ENCODE measurements at regions not wholly inside any gene's neighbourhood (a gene's known extent, or its start where the extent isn't known, plus 50 kb on each side); places are given as distances from the start of the nearest gene placed in this dataset.
"Not testable (repeated sequence)": the region's sequence is repeated elsewhere in the genome, so short reads cannot be mapped to it uniquely, and the experiment has no call there.

DNA sequence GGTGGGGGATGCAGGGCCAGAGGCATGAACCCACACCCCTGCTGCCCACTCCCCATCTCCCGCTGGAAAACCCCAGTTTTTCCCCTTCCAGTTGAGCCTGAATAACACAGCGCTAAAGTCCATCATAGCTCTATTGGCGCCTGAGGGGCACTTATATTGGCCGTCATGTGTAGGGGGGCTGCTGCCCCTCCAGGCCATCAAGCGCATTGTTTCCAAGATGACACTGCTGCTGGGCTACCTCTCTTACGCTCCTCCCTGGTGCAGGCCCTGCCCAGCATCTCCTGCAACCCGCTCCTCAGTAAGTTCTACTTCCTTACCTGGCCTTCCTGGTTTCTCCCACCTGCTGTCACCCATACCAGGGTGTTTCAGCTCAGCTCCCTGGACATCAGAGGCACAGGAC is 205.0 kb upstream of the RPL34 start:
- TF ChIP-seq, protein P1, sequence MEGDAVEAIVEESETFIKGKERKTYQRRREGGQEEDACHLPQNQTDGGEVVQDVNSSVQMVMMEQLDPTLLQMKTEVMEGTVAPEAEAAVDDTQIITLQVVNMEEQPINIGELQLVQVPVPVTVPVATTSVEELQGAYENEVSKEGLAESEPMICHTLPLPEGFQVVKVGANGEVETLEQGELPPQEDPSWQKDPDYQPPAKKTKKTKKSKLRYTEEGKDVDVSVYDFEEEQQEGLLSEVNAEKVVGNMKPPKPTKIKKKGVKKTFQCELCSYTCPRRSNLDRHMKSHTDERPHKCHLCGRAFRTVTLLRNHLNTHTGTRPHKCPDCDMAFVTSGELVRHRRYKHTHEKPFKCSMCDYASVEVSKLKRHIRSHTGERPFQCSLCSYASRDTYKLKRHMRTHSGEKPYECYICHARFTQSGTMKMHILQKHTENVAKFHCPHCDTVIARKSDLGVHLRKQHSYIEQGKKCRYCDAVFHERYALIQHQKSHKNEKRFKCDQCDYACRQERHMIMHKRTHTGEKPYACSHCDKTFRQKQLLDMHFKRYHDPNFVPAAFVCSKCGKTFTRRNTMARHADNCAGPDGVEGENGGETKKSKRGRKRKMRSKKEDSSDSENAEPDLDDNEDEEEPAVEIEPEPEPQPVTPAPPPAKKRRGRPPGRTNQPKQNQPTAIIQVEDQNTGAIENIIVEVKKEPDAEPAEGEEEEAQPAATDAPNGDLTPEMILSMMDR (IDR thresholded peaks at IDR 0.05; ENCODE audit: low read depth, low read length), result no peak
- DNase-seq (ENCODE audit: extremely low read depth, low read depth), result no peak

DNA sequence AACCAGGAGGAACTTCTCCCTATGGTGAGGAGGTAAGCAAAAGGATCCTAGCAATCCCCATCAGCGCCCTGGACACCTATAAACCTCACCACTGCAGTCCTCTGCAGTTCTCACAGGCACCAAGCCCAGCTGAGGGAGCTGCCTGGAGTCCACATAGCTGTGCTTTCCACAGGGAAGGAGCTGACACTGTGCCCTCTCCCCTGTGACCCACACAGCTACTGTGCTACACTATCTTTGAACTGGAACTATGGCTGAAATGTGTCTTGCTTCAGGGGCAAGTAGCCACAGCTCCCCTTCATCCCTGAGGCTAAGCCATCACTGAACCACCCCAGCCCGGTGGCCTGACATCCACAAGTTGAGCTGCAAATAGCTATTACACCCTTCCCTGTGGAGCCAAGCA is 208.5 kb upstream of the RPL34 start:
- TF ChIP-seq, protein P1 (IDR thresholded peaks at IDR 0.05; ENCODE audit: low read depth, low read length), result no peak
- no peak for DNase-seq (ENCODE audit: extremely low read depth, low read depth)

DNA sequence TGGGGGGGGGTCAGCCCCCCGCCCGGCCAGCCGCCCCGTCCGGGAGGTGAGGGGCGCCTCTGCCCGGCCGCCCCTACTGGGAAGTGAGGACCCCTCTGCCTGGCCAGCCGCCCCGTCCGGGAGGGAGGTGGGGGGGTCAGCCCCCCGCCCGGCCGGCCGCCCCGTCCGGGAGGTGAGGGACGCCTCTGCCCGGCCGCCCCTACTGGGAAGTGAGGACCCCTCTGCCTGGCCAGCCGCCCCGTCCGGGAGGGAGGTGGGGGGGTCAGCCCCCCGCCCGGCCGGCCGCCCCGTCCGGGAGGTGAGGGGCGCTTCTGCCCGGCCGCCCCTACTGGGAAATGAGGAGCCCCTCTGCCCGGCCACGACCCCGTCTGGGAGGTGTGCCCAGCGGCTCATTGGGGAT is 210.7 kb upstream of the RPL34 start:
- DNase-seq (ENCODE audit: extremely low read depth, low read depth), result not testable (repeated sequence)

DNA sequence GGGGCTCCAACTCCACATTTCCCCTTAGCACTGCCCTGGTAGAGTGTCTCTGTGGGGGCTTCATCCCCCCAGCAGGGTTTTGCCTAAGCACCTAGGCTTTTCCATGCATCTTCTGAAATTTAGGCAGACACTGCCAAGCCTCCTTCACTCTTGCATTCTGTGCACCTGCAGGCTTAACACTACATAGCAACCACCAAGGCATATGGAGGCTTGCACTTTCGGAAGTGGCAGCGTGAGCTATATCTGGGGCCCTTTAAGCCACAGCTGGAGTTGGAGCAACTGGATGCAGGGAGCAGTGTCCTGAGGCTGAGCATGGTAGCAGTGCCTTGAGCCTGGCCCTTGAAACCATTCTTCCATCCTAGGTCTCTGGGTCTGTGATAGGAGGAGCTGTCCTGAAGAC is 214.8 kb upstream of the RPL34 start:
- no peak for DNase-seq (ENCODE audit: extremely low read depth, low read depth)

DNA sequence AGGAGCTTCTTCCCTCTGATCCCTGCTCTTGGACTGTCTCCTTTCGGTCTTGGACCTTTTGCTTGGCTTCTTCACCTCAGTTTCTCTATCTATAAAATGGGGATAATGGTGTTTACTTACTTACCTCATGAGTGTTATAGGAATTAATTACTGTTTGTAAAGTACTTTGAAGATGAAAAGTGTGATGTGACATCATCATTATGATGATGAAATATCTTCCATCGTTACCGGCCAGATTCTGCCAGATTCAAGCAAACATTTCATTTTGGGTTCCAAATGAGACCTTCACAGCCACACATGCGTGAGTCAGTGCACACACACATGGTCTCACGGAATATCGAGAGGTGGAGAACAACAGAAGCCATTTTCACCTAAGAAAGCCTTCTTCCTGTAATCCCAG is 220.1 kb upstream of the RPL34 start:
- TF ChIP-seq, protein P1 (IDR thresholded peaks at IDR 0.05; ENCODE audit: low read depth, low read length), result no peak
- no peak for DNase-seq (ENCODE audit: extremely low read depth, low read depth)

More for the DNA sequence above, 214.8 kb upstream of the RPL34 start:
- TF ChIP-seq, protein P1 (IDR thresholded peaks at IDR 0.05; ENCODE audit: low read depth, low read length), result no peak

DNA sequence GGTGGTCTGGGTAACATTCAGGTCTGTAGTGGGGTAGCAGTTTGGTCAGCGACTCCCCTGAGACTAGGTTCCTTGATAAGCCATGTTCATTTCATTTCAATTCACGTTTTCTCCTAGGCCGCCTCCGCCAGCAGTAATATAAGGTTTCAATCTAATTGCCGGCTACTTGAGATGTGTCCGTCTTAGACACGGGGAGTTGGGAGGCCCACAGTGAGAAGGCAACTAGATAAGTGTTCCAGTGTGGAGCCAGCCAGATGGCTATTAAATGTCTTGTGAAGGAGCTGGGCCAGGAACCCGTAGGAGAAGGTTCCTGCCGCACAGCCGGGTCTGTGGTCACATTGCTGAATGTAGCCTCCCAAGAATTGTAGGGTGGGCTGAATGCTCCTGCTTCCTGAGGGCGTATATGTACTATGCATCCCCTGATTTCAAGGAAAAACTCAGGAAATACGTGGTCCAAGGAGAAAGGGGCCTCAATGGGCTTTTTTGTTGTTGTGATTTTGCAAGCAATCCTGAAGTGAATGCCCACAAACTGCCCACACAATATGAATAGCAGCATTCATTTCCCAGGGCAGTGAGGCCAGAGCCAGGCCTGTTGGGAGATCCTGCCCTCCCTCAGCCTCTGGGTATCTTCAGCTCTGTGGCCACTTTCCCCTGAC is 220.6 kb upstream of the RPL34 start:
- TF ChIP-seq, protein P1 (IDR thresholded peaks at IDR 0.05; ENCODE audit: low read depth, low read length), result no peak
- no peak for DNase-seq (ENCODE audit: extremely low read depth, low read depth)

DNA sequence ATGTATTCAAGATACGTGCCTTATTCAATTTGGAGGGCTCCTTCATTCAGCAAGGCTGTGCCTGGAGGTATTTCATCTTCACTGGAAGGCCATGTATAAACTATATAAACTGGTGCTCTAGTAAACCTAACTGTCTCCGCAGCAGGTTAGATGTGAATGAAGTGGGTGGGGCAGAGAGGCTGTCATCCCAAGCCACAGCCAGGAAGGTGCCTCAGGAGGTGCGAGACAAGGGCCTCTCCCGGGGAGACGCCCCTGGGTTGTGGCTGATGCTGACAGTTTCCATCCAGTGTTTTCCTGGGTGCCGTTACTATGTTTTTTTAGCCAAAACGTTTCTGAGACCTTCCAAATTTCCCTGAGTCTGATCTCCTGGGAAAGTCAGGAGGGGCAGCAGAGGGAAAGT is 221.5 kb upstream of the RPL34 start:
- no peak for DNase-seq (ENCODE audit: extremely low read depth, low read depth)
- TF ChIP-seq, protein P1 (IDR thresholded peaks at IDR 0.05; ENCODE audit: low read depth, low read length), result no peak

DNA sequence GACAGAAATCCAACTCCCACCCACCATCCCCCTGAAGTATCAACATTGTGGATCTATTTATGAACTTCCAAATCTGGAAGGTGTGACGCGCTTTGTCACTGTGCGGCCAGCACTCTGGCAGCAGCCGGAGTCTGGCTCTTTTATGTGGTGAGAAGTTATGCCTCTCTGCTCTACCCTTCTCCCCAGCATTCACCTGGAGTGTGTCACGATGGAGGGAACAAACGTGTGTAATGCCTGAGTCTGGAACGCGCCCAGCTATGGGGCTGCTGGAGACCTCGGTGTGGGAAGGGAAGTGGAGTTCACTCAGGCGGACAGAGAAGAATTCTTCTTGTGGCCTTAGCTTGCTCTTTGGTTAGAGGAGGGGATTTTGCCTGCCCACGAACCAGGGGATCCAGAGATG is 222.1 kb upstream of the RPL34 start:
- no peak for DNase-seq (ENCODE audit: extremely low read depth, low read depth)
- TF ChIP-seq, protein P1 (IDR thresholded peaks at IDR 0.05; ENCODE audit: low read depth, low read length), result no peak

Data from AG09319 (cell line).